Panc1 (cell line): ENCODE measurements at regions not wholly inside any gene's neighbourhood (a gene's known extent, or its start where the extent isn't known, plus 50 kb on each side); places are given as distances from the start of the nearest gene placed in this dataset.

Experiments used
- ATAC-seq: fragments of 200-7000 bp; cut with Tn5 transposase; 2 replicates; pipeline ENCODE4 v1.9.1; 2020; ENCODE audit warnings: mild to moderate bottlenecking, moderate library complexity
- BruUV-seq: library from RNA; stranded (reverse); fragments of 400-500 nt; replicated peaks from 2 replicates; lab custom pipeline; 2021; lab: Mats Ljungman, UMichigan
- CTCF ChIA-PET: fragments of 300-600 bp; sonication (Branson Sonifier 250); formaldehyde crosslinking; loops from one replicate; lab custom pipeline; 2022; ENCODE audit warnings: antibody characterized with exemption; lab: Charles Lee
- POLR2A ChIA-PET: fragments of 300-600 bp; sonication (Branson Sonifier 250); formaldehyde crosslinking; loops from one replicate; lab custom pipeline; 2022; ENCODE audit warnings: antibody characterized with exemption; lab: Charles Lee
- DNase-seq: peaks from one replicate; pipeline ENCODE4 v3.0.0-alpha.2; 2010; ENCODE audit warnings: low read depth, low spot score
- H3K27ac ChIP-seq: 2 replicates; pipeline ENCODE4 v1.5.1; 2011; ENCODE audit warnings: mild to moderate bottlenecking, low read length, inconsistent platforms
- H3K27me3 ChIP-seq: fragments of 200-500 bp; sonication (Bioruptor generic); 2 replicates; pipeline ENCODE4 v1.6.0; 2014; ENCODE audit warnings: low read length, inconsistent platforms; ENCODE audit not compliant: control insufficient read depth, insufficient read depth
- H3K36me3 ChIP-seq: fragments of 200-500 bp; sonication (Bioruptor generic); 2 replicates; pipeline ENCODE4 v1.5.1; 2014; ENCODE audit warnings: inconsistent platforms, mild to moderate bottlenecking, low read length, moderate library complexity; ENCODE audit not compliant: control insufficient read depth, insufficient read depth
- H3K4me1 ChIP-seq: 2 replicates; pipeline ENCODE4 v1.5.1; 2011; ENCODE audit warnings: inconsistent platforms, mild to moderate bottlenecking, low read length, moderate library complexity; ENCODE audit not compliant: control insufficient read depth, insufficient read depth
- H3K4me3 ChIP-seq, 2 experiments: 2 replicates each; pipeline ENCODE4 v1.5.1; 2011 to 2012; ENCODE audit warnings: low read depth in 2 of 2, low read length in 2 of 2, mild to moderate bottlenecking in 2 of 2, inconsistent platforms in 1 of 2, moderate library complexity in 1 of 2
- H3K9me3 ChIP-seq: fragments of 200-500 bp; sonication (Bioruptor generic); 2 replicates; pipeline ENCODE4 v1.5.1; 2014; ENCODE audit warnings: low read depth, mild to moderate bottlenecking, inconsistent platforms, low read length, moderate library complexity; ENCODE audit not compliant: control insufficient read depth, insufficient read depth
- CTCF ChIP-seq: fragments of 450-650 bp; IDR thresholded peaks from 2 replicates; pipeline ENCODE4 v1.5.1; 2017; ENCODE audit warnings: mild to moderate bottlenecking
- POLR2AphosphoS5 ChIP-seq: IDR thresholded peaks from 2 replicates; pipeline ENCODE4 v1.6.1; 2012; ENCODE audit warnings: mild to moderate bottlenecking, low read depth, low read length, moderate library complexity
- REST ChIP-seq, 2 experiments: IDR thresholded peaks; 2 replicates each; pipeline ENCODE4 v1.6.1; 2011 to 2012; ENCODE audit warnings: low read depth in 2 of 2, control low read depth in 1 of 2, low read length in 1 of 2, mild to moderate bottlenecking in 1 of 2, moderate library complexity in 1 of 2; ENCODE audit not compliant: insufficient read depth in 1 of 2
- SIN3A ChIP-seq: IDR thresholded peaks from 2 replicates; pipeline ENCODE4 v1.6.1; 2012; ENCODE audit warnings: low read depth, mild to moderate bottlenecking, low read length, moderate library complexity, borderline replicate concordance; ENCODE audit not compliant: insufficient read depth
- TCF7L2 ChIP-seq: IDR thresholded peaks from 2 replicates; pipeline ENCODE4 v1.6.1; 2011; ENCODE audit warnings: mild to moderate bottlenecking, low read depth, low read length, inconsistent platforms
- in situ Hi-C: cut with HindIII; loops from 2 replicates; pipeline ENCODE4 v1.10.0; 2016; ENCODE audit warnings: low sequenced_read_pairs, low pct_unique_long_range_greater_than_20kb
- intact Hi-C: fragments of 100-400 bp; cut with micrococcal nuclease; formaldehyde crosslinking; loops from one replicate; pipeline ENCODE4 v1.10.0; 2022; ENCODE audit not compliant: unreplicated experiment

GRCh38 chr3:65024148-65024547 lies 336.3 kb upstream of the ADAMTS9 start:
- Histone ChIP-seq H3K36me3 (no peaks in the 10 kb centered on the region), H3K27ac (no peak overlapping the region), H3K4me1 (no peaks in the 10 kb centered on the region), H3K9me3 (no peaks in the 10 kb centered on the region), H3K4me3 (no peak overlapping the region), H3K27me3 (no peaks in the 10 kb centered on the region)
- DNase-seq = no peak
- BruUV-seq = no TSS peak
- intact Hi-C loops (no loop called here), in situ Hi-C loops (no loop called here)
- TF ChIP-seq SIN3A (no peak), TCF7L2 (no peak), CTCF (no peak), REST (IDR thresholded peaks at IDR 0.05; ENCODE audit: insufficient read depth in 1 of 2, low read depth in 2 of 2, low read length in 1 of 2) (no peak)
- POLR2A ChIA-PET = no interaction called here
- CTCF ChIA-PET = no interaction called here
- no peak for ATAC-seq

- Histone ChIP-seq H3K4me1 (no peaks in the 10 kb centered on the region), H3K4me3 (no peak overlapping the region), H3K27me3 (no peaks in the 10 kb centered on the region), H3K27ac (no peak overlapping the region), H3K9me3 (no peaks in the 10 kb centered on the region), H3K36me3 (no peaks in the 10 kb centered on the region)
- ATAC-seq = no peak
- intact Hi-C loops = no loop called here
- CTCF ChIA-PET = no interaction called here
- POLR2A ChIA-PET = no interaction called here
- TF ChIP-seq TCF7L2 = no peak
- no peak for TF ChIP-seq CTCF
- no peak for TF ChIP-seq REST (IDR thresholded peaks at IDR 0.05; ENCODE audit: insufficient read depth in 1 of 2, low read depth in 2 of 2, low read length in 1 of 2)
- TF ChIP-seq POLR2AphosphoS5 = no peak
- in situ Hi-C loops = no loop called here
- no peak for DNase-seq
- BruUV-seq = no TSS peak
Observed at GRCh38 chr3:65020281-65021160, 332.7 kb upstream of the ADAMTS9 start.
